Osteocyte (in vitro differentiated cells): ENCODE measurements at regions not wholly inside any gene's neighbourhood (a gene's known extent, or its start where the extent isn't known, plus 50 kb on each side); places are given as distances from the start of the nearest gene placed in this dataset.

Source experiments
- DNase-seq: peaks from one replicate; pipeline ENCODE4 v3.0.0; 2021; ENCODE audit warnings: mixed read lengths; ENCODE audit not compliant: unreplicated experiment; ENCODE audit errors: extremely low spot score
- H3K27ac Mint-ChIP-seq: one replicate; pipeline ENCODE4 v1.8.0; 2021; ENCODE audit warnings: mild to moderate bottlenecking, mixed read lengths; ENCODE audit not compliant: unreplicated experiment
- H3K27me3 Mint-ChIP-seq: one replicate; pipeline ENCODE4 v1.8.0; 2021; ENCODE audit warnings: mixed read lengths; ENCODE audit not compliant: unreplicated experiment
- H3K36me3 Mint-ChIP-seq: one replicate; pipeline ENCODE4 v1.8.0; 2021; ENCODE audit warnings: mixed read lengths; ENCODE audit not compliant: unreplicated experiment
- H3K4me1 Mint-ChIP-seq: one replicate; pipeline ENCODE4 v1.8.0; 2021; ENCODE audit warnings: mixed read lengths; ENCODE audit not compliant: unreplicated experiment
- H3K4me3 Mint-ChIP-seq: one replicate; pipeline ENCODE4 v1.8.0; 2021; ENCODE audit warnings: mild to moderate bottlenecking, moderate library complexity, mixed read lengths; ENCODE audit not compliant: unreplicated experiment
- H3K9me3 Mint-ChIP-seq: one replicate; pipeline ENCODE4 v1.8.0; 2021; ENCODE audit warnings: mixed read lengths; ENCODE audit not compliant: unreplicated experiment
- CTCF ChIP-seq: fragments of 200-600 bp; sonication (generic); IDR thresholded peaks from 2 replicates; pipeline ENCODE4 v1.5.0; 2021; ENCODE audit warnings: antibody characterized with exemption, mild to moderate bottlenecking, moderate library complexity

GRCh38 chr3:28115316-28115715 is 126.1 kb upstream of the CMC1 start:
- peaks cover 4% of the 10 kb centered on the region for H3K27me3 Mint-ChIP-seq
- H3K9me3 Mint-ChIP-seq = no peaks in the 10 kb centered on the region
- no peak overlapping the region for H3K4me3 Mint-ChIP-seq
- no peak overlapping the region for H3K27ac Mint-ChIP-seq
- no peak for TF ChIP-seq CTCF
- no peaks in the 10 kb centered on the region for H3K36me3 Mint-ChIP-seq
- no peak for DNase-seq
- no peaks in the 10 kb centered on the region for H3K4me1 Mint-ChIP-seq

GRCh38 chr3:28117598-28117997 is 123.8 kb upstream of the CMC1 start:
- no peak for TF ChIP-seq CTCF
- no peak for DNase-seq
- H3K4me3 Mint-ChIP-seq = no peak overlapping the region
- no peak overlapping the region for H3K27ac Mint-ChIP-seq
- peaks cover 11% of the 10 kb centered on the region for H3K27me3 Mint-ChIP-seq
- no peaks in the 10 kb centered on the region for H3K4me1 Mint-ChIP-seq
- no peaks in the 10 kb centered on the region for H3K36me3 Mint-ChIP-seq
- H3K9me3 Mint-ChIP-seq = no peaks in the 10 kb centered on the region

DNA sequence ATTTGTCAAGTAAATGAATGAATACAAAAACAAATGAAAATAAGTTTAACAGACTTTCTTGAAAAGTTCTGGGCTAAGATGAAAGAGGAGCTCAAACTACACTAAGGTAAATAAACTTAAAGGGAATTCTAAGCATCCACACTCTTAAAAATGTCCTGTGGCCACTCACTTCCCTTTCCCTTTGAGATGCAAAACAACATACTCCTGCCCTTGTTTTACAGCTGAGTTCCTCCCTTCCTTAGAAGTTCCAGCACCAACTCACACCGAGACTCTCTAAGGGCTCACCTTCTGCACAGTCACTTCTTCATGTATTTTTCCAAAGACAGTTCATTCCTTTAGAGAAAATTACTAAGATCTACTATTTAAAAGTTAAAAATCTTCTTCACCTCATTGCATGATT is 123.3 kb upstream of the CMC1 start:
- Mint-ChIP-seq H3K4me1 (no peaks in the 10 kb centered on the region), H3K27me3 (peaks cover 11% of the 10 kb centered on the region), H3K4me3 (no peak overlapping the region), H3K27ac (no peak overlapping the region), H3K9me3 (no peaks in the 10 kb centered on the region), H3K36me3 (no peaks in the 10 kb centered on the region)
- DNase-seq = no peak
- TF ChIP-seq CTCF = no peak

DNA sequence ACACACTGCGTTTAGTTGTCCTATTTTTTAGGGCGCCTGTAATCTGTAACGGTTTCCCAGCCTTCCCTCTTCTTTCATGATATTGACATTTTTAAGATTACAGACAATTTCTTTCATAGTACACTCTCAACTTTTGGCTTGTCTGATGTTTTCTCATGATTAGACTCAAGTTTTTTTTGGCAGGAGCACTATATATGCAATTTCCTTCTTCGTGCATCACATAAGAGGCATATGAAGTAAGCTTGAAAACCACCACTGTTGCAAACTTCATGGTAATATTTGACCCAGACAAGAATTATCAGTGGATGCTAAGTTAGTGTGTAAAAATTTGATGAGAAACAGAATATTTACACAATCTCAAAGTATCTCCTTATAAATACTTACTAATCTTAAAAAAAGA is 119.2 kb upstream of the CMC1 start:
- Mint-ChIP-seq H3K4me1 (no peaks in the 10 kb centered on the region), H3K36me3 (no peaks in the 10 kb centered on the region), H3K27me3 (peaks cover 15% of the 10 kb centered on the region), H3K27ac (no peak overlapping the region), H3K9me3 (no peaks in the 10 kb centered on the region), H3K4me3 (no peak overlapping the region)
- no peak for TF ChIP-seq CTCF
- DNase-seq = no peak

GRCh38 chr3:28124882-28125281 is 116.5 kb upstream of the CMC1 start:
- Mint-ChIP-seq H3K27me3 (peaks cover 10% of the 10 kb centered on the region), H3K4me3 (no peak overlapping the region)

More at GRCh38 chr3:28124882-28125281, 116.5 kb upstream of the CMC1 start:
- H3K36me3 Mint-ChIP-seq = no peaks in the 10 kb centered on the region
- DNase-seq = no peak
- no peak for TF ChIP-seq CTCF
- no peaks in the 10 kb centered on the region for H3K9me3 Mint-ChIP-seq
- H3K4me1 Mint-ChIP-seq = no peaks in the 10 kb centered on the region
- no peak overlapping the region for H3K27ac Mint-ChIP-seq
